H1 (cell line): ENCODE measurements at regions not wholly inside any gene's neighbourhood (a gene's known extent, or its start where the extent isn't known, plus 50 kb on each side); places are given as distances from the start of the nearest gene placed in this dataset.

Source experiments
- BACH1 ChIP-seq: IDR thresholded peaks from 2 replicates; pipeline ENCODE4 v1.6.1; 2012; ENCODE audit warnings: low read length, improper control_type of control experiment
- CREB1 ChIP-seq: IDR thresholded peaks from 2 replicates; pipeline ENCODE4 v1.6.1; 2012; ENCODE audit warnings: inconsistent platforms
- CTCF ChIP-seq, 3 experiments: IDR thresholded peaks; 1 replicate in 2 of 3; 2 replicates in 1 of 3; pipeline versions ENCODE4 v1.5.1 to v1.6.1; 2011; ENCODE audit warnings: low read length in 3 of 3, mild to moderate bottlenecking in 3 of 3, inconsistent platforms in 2 of 3, low read depth in 1 of 3, moderate library complexity in 1 of 3; ENCODE audit not compliant: insufficient read depth in 1 of 3; ENCODE audit errors: control extremely low read depth in 1 of 3
- MAFK ChIP-seq: IDR thresholded peaks from 2 replicates; pipeline ENCODE4 v1.6.1; 2012; ENCODE audit warnings: low read depth, mild to moderate bottlenecking, improper control_type of control experiment, low read length
- POLR2A ChIP-seq, 2 experiments: IDR thresholded peaks; 1 replicate in 1 of 2; 2 replicates in 1 of 2; pipeline ENCODE4 v1.6.1; 2011; ENCODE audit warnings: low read depth in 2 of 2, low read length in 2 of 2, mild to moderate bottlenecking in 2 of 2; ENCODE audit errors: control extremely low read depth in 1 of 2
- SP1 ChIP-seq: IDR thresholded peaks from 2 replicates; pipeline ENCODE4 v1.6.1; 2011; ENCODE audit warnings: low read depth, low read length
- SRF ChIP-seq: IDR thresholded peaks from 2 replicates; pipeline ENCODE4 v1.6.1; 2011; ENCODE audit warnings: mild to moderate bottlenecking, low read depth, low read length, moderate library complexity
- TEAD4 ChIP-seq: IDR thresholded peaks from 2 replicates; pipeline ENCODE4 v1.6.1; 2012; ENCODE audit warnings: low read depth, low read length, inconsistent platforms, mixed read lengths
- ZNF274 ChIP-seq: IDR thresholded peaks from 2 replicates; pipeline ENCODE4 v1.7.0; 2012; ENCODE audit warnings: low read length, borderline replicate concordance; ENCODE audit errors: extremely low read depth

DNA sequence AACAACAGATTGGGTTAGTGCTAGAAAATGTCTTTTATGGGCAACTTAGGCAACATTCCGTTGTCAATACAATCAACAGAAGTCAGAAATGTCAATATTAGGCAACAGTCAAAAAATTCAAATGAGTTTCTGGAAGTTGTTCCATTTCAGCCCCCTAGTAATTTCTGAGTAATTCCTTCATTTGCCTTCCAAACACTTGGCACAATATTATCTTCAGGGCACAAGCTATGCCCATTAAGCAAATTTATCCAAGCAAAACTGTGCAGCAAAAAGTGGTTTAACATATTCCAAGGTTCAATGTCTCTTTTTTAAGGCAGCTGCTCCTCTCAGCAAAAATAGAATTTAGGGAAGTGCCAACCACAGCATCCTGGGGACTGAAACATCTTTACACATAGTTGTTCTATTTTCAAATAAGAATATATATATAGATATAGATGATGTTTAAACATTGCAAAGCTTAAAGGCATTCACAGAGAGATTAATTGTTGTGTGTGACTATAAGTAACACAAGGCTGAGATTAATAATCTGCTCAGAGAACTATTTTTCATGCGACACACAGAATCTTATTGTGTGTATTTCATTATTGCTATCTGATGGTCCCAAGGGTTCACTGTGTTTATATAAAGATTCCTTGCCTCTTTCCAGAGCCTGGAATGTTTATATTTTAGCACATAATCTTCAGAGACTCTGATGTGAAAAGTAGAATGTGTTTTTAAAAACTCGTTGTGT, 75.2 kb upstream of the ADTRP start:
- TF ChIP-seq SP1 (no peak), BACH1 (no peak), TEAD4 (no peak), POLR2A (IDR thresholded peaks at IDR 0.05; ENCODE audit: control extremely low read depth in 1 of 2, low read depth in 2 of 2, low read length in 2 of 2) (no peak), CTCF (IDR thresholded peaks at IDR 0.05; ENCODE audit: control extremely low read depth in 1 of 3, insufficient read depth in 1 of 3, low read depth in 1 of 3, low read length in 3 of 3) (no peak), ZNF274 (no peak), CREB1 (no peak), MAFK (no peak), SRF (no peak)
